PC-9 (cell line): ENCODE measurements at regions not wholly inside any gene's neighbourhood (a gene's known extent, or its start where the extent isn't known, plus 50 kb on each side); places are given as distances from the start of the nearest gene placed in this dataset.

Source experiments
- BruUV-seq: library from RNA; stranded (reverse); fragments of 400-500 nt; replicated peaks from 2 replicates; lab custom pipeline; 2021; lab: Mats Ljungman, UMichigan
- CTCF ChIA-PET: fragments of 300-600 bp; sonication (Branson Sonifier 250); formaldehyde crosslinking; loops from one replicate; lab custom pipeline; 2022; ENCODE audit warnings: antibody characterized with exemption; lab: Charles Lee
- POLR2A ChIA-PET: fragments of 300-600 bp; sonication (Branson Sonifier 250); formaldehyde crosslinking; loops from one replicate; lab custom pipeline; 2022; ENCODE audit warnings: antibody characterized with exemption; ENCODE audit not compliant: unreplicated experiment; lab: Charles Lee
- DNase-seq, 2 experiments: peaks; one replicate each; pipeline versions ENCODE4 v3.0.0 to v3.0.0-alpha.2; 2015 to 2022; ENCODE audit warnings: mixed read lengths in 1 of 2
- H2AFZ ChIP-seq: fragments of 200-600 bp; sonication (generic); 2 replicates; pipeline ENCODE4 v1.8.1; 2017; ENCODE audit warnings: antibody characterized with exemption
- H3F3A ChIP-seq: fragments of 200-600 bp; sonication (generic); 2 replicates; pipeline ENCODE4 v1.8.1; 2017; ENCODE audit warnings: antibody characterized with exemption, mild to moderate bottlenecking, low read depth; ENCODE audit not compliant: insufficient read depth
- H3K27ac ChIP-seq: fragments of 200-600 bp; sonication (generic); 2 replicates; pipeline ENCODE4 v1.6.1; 2016; ENCODE audit warnings: mixed run types
- H3K27me3 ChIP-seq: fragments of 200-600 bp; sonication (generic); 2 replicates; pipeline ENCODE4 v1.6.1; 2016; ENCODE audit warnings: low read depth, mixed run types; ENCODE audit not compliant: insufficient read depth
- H3K36me3 ChIP-seq: fragments of 200-600 bp; sonication (generic); 2 replicates; pipeline ENCODE4 v1.6.1; 2016; ENCODE audit warnings: low read depth, mixed run types
- H3K4me1 ChIP-seq: fragments of 200-600 bp; sonication (generic); replicated peaks from 2 replicates; pipeline ENCODE4 v1.6.1; 2016; ENCODE audit warnings: mixed run types; ENCODE audit not compliant: insufficient read depth
- H3K4me2 ChIP-seq: fragments of 200-600 bp; sonication (generic); 2 replicates; pipeline ENCODE4 v1.6.1; 2017; ENCODE audit warnings: mixed run types
- H3K4me3 ChIP-seq: fragments of 200-600 bp; sonication (generic); 2 replicates; pipeline ENCODE4 v1.6.1; 2016; ENCODE audit warnings: mixed run types
- H3K79me2 ChIP-seq: fragments of 200-600 bp; sonication (generic); 2 replicates; pipeline ENCODE4 v1.6.1; 2017; ENCODE audit warnings: low read depth, mixed run types
- H3K9me2 ChIP-seq: fragments of 200-600 bp; sonication (generic); 2 replicates; pipeline ENCODE4 v1.8.1; 2017; ENCODE audit warnings: mild to moderate bottlenecking; ENCODE audit not compliant: insufficient read depth
- H3K9me3 ChIP-seq: fragments of 200-600 bp; sonication (generic); 2 replicates; pipeline ENCODE4 v1.8.1; 2016; ENCODE audit warnings: low read depth; ENCODE audit not compliant: insufficient read depth
- H4K20me1 ChIP-seq: fragments of 200-600 bp; sonication (generic); 2 replicates; pipeline ENCODE4 v1.8.1; 2017; ENCODE audit not compliant: insufficient read depth
- CTCF ChIP-seq: fragments of 200-600 bp; sonication (generic); conservative IDR thresholded peaks from 2 replicates; pipeline ENCODE4 v1.6.1; 2017; ENCODE audit warnings: mixed run types, antibody characterized with exemption, mild to moderate bottlenecking, moderate library complexity
- EZH2 ChIP-seq: fragments of 200-600 bp; sonication (generic); IDR thresholded peaks from 2 replicates; pipeline ENCODE4 v1.8.0; 2017; ENCODE audit warnings: antibody characterized with exemption, low read depth
- intact Hi-C: fragments of 100-400 bp; cut with micrococcal nuclease; formaldehyde crosslinking; loops from one replicate; pipeline ENCODE4 v1.10.0; 2022; ENCODE audit not compliant: unreplicated experiment

DNA sequence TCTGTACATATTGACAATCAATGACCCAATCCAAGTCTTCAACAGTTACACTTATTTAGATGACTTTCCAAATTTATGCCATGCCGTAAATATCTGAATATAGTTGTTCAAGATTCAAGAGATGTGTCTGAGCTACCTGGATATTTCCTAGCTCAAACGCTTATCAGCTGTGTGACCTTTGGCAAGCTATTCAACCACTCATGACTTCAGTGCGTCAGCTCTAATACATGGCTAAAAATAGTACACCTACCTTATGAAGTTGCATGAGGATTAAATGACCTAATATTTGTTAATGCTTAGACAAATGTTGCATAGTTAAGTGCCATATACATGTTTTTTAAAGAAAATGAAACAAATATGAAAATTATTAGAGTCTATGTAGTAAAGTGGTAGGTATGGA lies 704.1 kb downstream of the OLFM4 start:
- POLR2A ChIA-PET: no interaction called here
- H3K79me2 ChIP-seq: no peaks in the 10 kb centered on the region

DNA sequence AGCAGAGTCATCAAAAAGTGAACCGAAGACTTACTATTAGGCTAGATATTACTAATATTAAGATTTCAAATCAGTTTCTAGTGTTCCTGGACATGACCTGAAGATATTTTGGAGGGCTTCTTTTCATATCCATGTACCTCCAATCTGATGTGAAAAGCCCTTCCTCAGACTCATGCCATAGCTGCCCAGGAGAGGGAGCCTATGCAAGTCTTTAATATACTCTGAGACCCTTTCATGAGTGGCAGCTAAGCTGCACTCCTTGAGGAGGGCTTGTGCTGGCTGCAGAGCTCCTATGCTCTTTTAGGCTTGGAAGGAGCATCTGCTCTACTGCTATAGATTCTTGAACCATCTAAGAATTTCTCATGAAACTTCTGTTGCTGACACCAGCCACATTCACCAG lies 715.3 kb downstream of the OLFM4 start:
- Histone ChIP-seq H3K9me2 (no peaks in the 10 kb centered on the region), H3K9me3 (no peaks in the 10 kb centered on the region), H3K36me3 (no peaks in the 10 kb centered on the region), H2AFZ (no peak overlapping the region), H3K4me3 (no peak overlapping the region), H3K27ac (no peak overlapping the region), H3K79me2 (no peaks in the 10 kb centered on the region), H3F3A (no peaks in the 10 kb centered on the region), H3K27me3 (no peaks in the 10 kb centered on the region), H3K4me2 (no peak overlapping the region), H4K20me1 (no peaks in the 10 kb centered on the region), H3K4me1 (no peaks in the 10 kb centered on the region)
- intact Hi-C loops: no loop called here
- ChIA-PET CTCF (no interaction called here), POLR2A (no interaction called here)
- DNase-seq: no peak
- BruUV-seq: no TSS peak
- no peak for TF ChIP-seq EZH2
- TF ChIP-seq CTCF: no peak

More for the DNA sequence above, 704.1 kb downstream of the OLFM4 start:
- H2AFZ ChIP-seq: no peak overlapping the region
- no peak overlapping the region for H3K4me2 ChIP-seq
- no peaks in the 10 kb centered on the region for H3K27me3 ChIP-seq
- no TSS peak for BruUV-seq
- H3K36me3 ChIP-seq: no peaks in the 10 kb centered on the region
- H3K4me1 ChIP-seq: no peaks in the 10 kb centered on the region
- TF ChIP-seq CTCF (no peak), EZH2 (no peak)
- DNase-seq: no peak
- H3K4me3 ChIP-seq: no peak overlapping the region
- H3K27ac ChIP-seq: no peak overlapping the region
- intact Hi-C loops: no loop called here
- CTCF ChIA-PET: no interaction called here
- H4K20me1 ChIP-seq: no peaks in the 10 kb centered on the region
- no peaks in the 10 kb centered on the region for H3K9me2 ChIP-seq
- no peaks in the 10 kb centered on the region for H3K9me3 ChIP-seq
- H3F3A ChIP-seq: no peaks in the 10 kb centered on the region

DNA sequence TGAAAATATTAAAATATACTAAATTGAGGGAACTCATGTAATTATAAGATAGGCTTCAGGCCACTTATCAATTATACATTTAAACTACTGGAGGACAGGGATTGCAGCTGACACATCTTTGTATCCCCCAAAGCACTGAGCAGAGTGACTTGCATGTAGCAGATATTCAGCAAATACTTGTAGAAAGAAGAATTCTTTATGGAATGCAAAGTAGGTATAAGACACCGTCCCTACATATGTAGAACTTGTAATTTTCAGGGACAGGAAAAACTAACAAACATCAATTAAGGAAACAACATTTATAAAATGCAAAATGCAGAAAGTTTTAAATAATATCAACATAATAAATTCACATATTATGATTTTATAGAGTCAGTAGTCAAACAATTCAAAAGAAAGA lies 719.2 kb downstream of the OLFM4 start:
- no peaks in the 10 kb centered on the region for H4K20me1 ChIP-seq
- H3K4me3 ChIP-seq: no peak overlapping the region
- H3K79me2 ChIP-seq: no peaks in the 10 kb centered on the region
- no peak overlapping the region for H2AFZ ChIP-seq
- no peak for TF ChIP-seq EZH2
- no peak for TF ChIP-seq CTCF
- no peak overlapping the region for H3K4me2 ChIP-seq
- no peaks in the 10 kb centered on the region for H3K36me3 ChIP-seq
- H3K9me3 ChIP-seq: no peaks in the 10 kb centered on the region
- no peaks in the 10 kb centered on the region for H3K9me2 ChIP-seq
- no peak overlapping the region for H3K27ac ChIP-seq
- no peak for DNase-seq
- no TSS peak for BruUV-seq
- intact Hi-C loops: no loop called here
- no peaks in the 10 kb centered on the region for H3K4me1 ChIP-seq
- CTCF ChIA-PET: no interaction called here
- H3K27me3 ChIP-seq: no peaks in the 10 kb centered on the region
- no peaks in the 10 kb centered on the region for H3F3A ChIP-seq
- POLR2A ChIA-PET: no interaction called here
